HG03442 (cell line): ENCODE measurements at regions not wholly inside any gene's neighbourhood (a gene's known extent, or its start where the extent isn't known, plus 50 kb on each side); places are given as distances from the start of the nearest gene placed in this dataset.
"Not testable (repeated sequence)": the region's sequence is repeated elsewhere in the genome, so short reads cannot be mapped to it uniquely, and the experiment has no call there.

Experiments
- ATAC-seq: cut with Tn5 transposase; IDR thresholded peaks from one replicate; pipeline ENCODE4 v1.9.1; 2021; ENCODE audit warnings: mild to moderate bottlenecking, moderate library complexity; ENCODE audit not compliant: unreplicated experiment

DNA sequence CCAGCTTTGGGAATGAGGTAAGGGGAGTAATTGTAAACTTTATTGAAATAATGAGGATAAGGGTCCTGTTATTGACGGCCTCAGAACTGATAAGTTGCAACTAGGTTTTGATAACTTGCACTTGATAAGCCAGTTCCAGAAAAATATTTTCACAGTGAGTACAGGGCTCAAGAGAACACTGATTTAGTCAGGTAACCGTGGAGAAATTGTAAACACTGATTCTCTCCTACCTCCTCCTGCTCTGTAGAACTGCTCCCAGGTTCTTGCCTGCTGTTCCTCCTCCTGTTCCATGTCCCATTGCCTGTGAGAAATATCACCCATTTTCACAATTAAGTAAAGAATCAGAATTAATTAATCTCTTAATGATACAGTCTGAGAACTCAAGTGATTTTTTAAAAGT lies 55.0 kb upstream of the CXXC4 start:
- no peak for ATAC-seq

DNA sequence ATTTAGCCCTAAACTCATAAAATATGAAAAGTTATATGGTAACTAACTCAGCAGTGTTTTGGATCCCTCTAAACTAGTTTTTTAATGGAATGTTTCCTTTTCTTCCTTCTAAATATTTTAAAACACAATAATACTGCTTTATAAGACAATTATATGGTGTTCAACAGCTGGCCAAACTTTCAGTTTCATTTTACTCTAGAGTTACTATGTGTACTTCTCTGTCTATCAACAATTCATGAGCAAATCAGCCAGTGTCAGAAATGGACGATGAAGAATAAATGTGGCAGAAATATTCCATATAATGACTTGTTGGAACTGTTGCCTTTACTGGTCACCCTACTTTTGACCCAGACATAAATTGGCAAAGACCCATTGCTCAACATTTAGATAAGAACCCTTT lies 64.8 kb upstream of the CXXC4 start:
- ATAC-seq, result no peak

DNA sequence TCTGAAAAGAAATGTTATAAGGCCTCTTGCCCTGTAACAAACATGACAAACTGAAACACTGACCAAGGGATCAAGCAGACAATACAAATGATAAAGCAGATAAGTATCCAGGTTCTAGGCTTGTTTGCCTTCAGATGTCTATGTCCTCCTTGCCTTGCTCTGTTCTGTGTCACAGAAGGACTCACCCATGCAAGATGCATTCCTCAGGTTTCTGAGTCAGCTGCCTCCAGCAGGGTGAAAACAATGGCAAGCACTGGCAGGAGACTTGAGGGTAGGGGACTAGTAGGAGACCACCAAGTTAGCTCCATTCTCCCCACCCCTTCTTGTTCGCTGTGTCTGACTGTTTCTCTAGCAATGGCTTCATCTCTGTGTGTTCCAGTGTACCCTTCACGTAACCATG lies 76.6 kb upstream of the CXXC4 start:
- ATAC-seq, result no peak

DNA sequence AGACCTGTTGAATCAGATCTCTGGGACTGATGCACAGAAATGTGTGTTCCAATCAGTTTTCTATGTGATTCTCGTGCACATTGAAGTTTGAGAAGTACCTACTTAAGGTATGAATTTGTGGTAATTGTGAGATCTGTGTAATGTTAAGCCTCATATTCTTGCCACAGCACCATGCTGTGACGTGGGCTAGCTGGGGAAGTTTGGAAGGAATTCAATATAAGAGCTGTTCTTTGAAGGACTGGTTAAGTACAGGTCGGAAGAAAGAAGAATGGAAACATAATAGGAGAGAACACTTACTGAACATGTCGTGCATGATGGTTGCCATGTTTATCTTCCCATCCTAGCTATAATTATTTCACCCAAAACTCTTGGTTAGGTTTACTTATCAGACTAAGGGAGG lies 79.7 kb upstream of the CXXC4 start:
- no peak for ATAC-seq

DNA sequence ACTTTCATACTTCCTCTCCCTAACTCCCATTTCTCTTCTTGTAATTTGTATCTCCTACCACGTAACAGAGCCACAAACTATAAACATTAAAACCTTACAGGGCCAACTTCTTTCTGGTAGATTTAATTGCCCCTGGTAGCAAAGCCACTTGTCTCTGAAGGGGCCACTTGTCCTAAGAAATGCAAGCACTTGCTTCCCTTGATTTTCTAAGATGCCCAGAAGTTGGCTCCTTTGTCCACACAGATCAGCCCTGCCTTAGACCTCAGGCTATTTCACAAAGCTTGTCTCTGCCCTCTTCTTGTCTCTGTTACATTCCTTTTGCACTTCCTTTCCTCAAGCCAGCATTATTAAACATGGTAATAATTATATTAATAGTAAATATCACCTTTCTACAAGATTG lies 80.6 kb upstream of the CXXC4 start:
- no peak for ATAC-seq

DNA sequence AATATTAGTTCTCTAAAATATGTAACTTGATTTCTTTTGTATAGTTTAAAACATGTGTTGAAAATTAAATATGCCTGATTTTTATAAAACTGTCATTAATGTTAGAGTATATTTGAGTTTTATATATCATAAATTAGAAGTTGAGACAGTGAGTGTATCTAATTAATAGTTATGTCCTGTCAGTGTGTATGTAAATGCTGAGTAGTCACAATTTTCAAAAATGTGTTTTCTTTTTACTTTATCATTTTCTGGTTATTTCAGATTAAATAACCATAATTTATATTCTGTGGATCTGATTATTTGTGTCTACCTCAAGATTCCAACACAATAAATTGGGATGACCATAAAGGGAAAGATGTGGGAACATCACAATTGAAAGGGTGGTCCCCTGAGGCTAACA lies 82.7 kb upstream of the CXXC4 start:
- no peak for ATAC-seq

DNA sequence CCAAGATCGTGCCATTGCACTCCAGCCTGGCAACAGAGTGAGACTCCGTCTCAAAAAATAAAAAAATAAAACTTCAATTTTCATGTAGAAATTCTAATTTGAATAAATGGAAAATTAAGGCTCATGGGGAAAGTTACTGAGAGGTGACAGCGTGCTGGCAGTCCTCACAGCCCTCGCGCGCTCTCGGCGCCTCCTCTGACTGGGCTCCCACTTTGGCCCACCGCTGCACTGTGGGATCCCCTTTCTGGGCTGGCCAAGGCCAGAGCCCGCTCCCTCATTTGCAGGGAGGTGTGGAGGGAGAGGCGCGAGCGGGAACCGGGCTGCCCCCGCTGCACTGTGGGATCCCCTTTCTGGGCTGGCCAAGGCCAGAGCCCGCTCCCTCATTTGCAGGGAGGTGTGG lies 86.8 kb upstream of the CXXC4 start:
- ATAC-seq, result not testable (repeated sequence)

DNA sequence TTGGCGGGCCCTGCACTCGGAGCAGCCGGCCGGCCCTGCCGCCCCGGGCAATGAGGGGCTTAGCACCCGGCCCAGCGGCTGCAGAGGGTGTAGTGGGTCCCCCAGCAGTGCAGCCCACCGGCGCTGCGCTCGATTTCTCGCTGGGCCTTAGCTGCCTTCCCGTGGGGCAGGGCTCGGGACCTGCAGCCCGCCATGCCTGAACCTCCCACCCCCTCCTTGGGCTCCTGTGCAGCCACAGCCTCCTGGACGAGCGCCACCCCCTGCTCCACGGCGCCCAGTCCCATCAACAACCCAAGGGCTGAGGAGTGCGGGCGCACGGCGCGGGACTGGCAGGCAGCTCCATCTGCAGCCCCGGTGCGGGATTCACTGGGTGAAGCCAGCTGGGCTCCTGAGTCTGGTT lies 87.4 kb upstream of the CXXC4 start:
- not testable (repeated sequence) for ATAC-seq

DNA sequence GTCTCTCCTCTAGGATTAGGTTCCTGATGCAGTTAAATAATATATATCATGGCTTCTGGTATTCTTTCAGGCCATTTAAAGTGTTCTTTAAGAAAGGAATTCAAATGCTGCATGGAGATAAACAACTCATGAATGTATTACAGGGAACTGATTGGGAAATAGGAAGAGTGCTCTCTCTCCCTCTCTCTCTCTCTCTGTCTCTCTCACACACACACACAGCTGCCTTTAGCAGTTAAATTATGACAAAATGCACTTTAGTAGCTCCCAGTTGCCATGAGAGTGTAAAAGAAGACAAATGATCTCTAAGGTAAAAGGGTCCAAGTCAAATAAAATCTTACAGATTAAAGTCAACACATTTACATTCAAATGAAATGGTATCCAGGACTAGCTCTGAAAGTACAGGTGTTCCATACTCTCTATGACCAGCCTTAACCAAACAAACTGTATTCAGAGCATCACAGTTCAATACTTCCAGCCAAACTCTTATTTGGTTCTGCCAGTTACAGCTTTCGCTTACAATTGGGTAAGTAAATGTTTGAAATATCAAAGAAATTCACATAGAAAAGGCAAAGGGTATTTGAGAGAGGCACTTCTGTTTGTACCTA lies 94.7 kb upstream of the CXXC4 start:
- no peak for ATAC-seq

DNA sequence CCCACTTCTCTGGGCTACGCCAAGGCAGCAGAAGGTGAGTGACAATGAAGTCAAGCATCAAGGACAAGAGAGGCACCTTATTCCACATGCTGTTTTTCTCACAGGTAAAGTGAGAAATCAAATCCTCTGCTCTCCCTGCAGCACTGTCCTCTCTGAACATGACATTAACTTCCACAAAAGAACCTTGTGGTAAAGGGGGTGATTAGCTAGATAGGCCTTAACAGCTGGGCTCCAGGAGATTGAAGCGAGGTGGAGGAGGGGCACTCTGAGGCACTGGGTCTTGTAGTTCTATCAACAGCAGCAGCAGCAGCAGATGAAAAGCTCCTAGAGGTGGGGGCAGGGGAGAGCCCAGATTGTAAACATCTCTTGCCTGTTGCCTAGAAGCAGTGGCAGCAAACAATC lies 96.8 kb upstream of the CXXC4 start:
- ATAC-seq, result no peak

DNA sequence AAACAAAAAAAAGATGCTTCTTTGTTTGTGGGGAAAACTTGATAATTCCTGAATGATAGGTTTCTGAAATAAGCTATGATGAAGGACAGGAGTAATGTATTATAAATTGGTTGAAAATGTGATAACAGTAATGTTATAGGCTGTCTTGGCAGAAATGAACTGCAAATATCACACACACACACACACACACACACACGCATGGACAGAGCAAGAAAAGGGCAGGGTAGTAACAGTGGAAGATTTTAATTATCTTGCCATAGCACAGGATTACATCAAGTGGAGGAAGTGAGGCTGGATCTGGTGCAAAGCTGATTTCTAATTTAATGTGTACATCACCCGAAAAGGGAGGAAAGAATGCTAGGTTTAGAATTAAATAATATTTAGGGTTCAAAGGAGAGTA lies 97.5 kb upstream of the CXXC4 start:
- ATAC-seq, result no peak

DNA sequence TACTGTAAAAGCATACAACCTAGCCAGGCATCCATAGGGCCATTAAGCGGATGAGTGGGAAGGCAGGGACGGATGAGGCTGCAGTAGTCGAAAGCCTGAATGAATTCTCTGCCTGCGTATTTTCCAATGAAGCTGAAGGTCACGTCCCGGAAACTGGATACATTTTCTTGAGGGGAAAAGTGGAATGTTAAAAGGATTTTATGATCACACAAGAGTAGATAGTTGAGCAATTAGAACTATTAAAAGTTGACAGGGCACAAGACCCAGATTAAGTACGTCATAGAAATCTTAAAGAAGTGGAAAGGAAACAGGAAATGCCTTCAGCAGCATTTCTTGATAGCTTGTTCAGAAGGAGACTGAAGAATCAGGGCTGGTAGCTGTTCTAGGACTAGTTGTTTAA lies 98.3 kb upstream of the CXXC4 start:
- ATAC-seq, result no peak

DNA sequence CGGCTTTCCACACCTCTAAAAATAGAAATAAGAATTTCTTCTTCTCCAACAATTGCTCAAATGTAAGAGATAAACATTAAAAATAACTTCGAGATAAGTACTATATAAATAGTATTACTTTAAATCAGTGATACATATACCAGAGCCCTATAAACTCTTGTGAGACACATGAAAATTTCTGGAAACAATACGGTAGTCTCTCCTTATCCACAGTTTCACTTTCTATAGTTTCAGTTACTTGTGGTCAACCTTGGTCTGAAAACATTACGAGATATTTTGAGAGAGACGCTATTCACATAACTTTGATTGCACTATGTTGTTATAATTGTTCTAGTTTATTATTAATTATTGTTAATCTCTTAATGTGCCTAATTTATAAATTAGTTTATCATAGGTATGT lies 101.5 kb upstream of the CXXC4 start:
- ATAC-seq, result no peak

DNA sequence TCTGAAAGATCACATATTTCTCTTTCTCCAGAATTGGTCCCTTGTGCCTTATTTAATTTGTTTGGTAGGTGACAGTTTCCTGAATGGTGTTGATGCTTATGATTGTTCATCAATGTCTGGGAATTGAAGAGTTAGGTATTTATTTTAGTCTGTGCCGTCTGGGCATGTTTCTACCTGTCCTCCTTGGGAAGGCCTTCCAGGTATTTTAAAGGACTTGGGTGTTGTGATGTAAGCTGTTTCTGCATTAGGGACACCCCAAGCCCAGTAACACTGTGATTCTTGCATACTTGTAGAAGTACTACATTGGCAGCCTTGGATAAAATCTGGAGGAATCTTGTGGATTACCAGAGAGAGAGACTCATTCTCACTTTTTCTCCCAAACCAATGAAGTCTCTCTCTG lies 120.8 kb upstream of the CXXC4 start:
- ATAC-seq, result no peak

DNA sequence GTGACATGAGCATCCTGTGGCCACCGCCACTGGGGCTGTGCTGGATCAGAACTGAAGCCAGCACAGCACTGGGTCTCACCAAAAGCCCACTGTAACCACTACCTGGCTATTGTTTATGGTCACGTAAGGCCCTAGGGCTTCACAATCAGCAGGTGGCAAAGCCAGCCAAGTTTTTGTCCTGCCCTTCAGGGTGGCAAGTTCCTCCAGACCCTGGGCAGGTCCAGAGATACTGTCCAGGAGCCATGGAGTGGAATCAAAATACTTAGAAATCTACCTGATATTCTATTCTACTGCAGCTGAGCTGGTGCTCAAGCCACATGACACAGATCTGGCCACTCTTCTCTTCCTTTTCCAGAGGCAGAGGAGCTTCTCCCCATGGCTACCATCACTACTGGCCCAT lies 121.2 kb upstream of the CXXC4 start:
- ATAC-seq, result no peak

DNA sequence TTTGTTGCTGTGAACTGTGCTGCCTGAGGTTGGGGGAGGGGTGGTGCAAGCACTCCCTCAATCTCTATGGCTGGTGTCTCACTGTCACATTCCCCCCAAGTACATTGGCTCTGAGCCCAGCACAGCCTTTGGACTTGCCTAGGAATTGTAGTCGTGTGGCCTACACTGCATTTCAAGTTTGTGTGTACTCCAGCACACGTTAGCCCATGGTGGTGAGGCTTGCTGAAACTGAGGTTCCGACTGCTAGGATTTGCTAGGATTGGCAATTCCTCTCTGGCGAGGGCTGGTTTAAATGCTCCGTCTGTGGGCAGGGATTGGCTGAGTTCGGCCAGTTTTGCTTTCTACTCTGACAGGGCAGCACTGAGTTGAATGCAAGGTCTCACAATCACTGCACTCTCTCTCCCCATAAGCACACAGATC lies 121.7 kb upstream of the CXXC4 start:
- ATAC-seq, result no peak

DNA sequence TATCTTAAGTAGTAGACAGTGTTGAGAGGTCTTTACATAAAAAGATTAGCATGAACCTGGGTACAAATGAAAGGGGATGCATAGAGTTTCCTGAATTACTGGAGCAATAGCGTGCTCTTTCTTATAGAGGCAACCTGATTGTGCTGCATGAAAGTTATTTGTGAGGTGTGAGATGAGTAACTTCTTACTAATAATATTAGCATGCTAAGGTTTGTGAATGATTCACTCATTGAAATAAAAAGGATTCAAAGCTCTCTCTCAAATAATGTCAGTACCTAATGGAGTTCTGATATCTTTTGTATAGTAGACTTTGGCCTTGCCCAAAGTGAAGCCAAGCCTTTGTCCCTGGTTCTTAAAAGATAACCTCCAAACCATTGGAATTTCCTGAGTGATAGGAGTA lies 131.0 kb upstream of the CXXC4 start:
- ATAC-seq, result no peak

DNA sequence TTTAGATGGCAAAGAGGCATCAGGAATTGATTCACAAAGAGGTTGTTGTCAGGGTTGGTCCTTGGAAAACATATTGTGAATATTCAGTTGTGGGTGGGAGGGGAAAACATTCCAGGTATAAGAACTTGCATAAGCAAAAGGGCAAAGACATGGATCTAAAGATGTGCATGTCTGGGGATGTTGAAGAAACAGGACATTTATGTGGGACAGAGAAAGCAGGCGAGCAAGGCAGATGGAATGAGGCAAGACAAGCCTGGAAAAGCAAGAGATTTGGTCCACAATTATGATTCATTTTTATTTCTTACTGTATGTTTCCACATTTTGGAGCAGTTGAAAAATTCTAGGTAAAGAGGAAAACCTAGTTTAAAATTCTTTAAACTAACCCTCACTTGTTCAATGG lies 134.9 kb upstream of the CXXC4 start:
- no peak for ATAC-seq

DNA sequence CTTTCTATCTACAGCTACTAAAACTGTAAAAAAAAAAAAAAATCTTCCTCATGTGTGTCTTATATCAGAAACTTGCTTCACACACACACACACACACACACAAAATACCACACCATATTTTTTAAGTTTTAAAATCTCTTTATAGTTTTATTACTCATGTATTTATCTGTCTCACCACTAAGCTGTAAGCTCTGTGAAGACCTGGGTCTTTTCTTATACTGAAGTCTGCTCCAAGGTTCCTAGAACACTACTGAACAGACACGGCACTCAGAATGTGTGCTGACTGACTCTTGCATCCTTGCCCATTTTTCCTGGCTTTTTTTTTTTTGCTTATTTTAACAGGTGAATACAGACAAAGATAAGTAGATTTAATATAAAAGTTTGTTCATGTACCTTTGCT lies 135.6 kb upstream of the CXXC4 start:
- no peak for ATAC-seq

DNA sequence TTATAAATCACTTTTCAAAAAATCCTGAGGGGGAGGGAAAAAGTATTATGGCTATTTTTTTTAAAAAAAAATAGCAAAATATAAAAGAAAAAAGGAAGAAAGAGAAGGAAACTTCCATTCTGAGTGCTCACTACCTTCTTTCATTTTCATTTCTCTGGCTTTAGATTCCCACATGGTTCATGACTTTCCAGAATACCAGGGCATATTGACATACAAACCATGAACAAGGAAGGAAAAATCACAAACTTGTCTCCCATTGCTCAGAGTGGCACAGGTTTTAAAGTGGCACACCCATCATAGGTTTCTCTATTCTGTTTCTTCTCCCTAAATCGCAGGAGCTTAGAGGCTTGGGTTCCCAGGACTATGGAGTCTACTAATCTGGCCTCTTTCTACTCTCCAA lies 136.3 kb upstream of the CXXC4 start:
- ATAC-seq, result no peak

DNA sequence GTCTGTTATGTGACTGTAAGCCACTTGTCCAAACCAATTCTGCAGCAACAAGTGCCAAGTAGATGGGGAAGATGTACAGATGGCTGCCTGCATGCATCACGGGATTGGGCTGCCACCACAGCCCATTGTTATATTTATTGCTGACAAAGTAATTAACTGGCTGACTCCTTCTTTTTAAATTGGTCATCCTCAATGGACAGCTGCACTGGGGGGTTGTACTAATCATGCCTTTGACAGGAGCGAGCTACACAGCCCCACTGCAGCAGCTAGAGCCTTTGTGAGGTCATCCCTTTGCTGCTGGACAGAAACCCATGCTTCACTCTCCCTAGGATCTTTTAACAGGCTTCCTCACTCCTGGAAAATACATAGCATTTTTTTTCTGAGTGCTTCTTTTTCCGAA lies 146.7 kb upstream of the CXXC4 start:
- no peak for ATAC-seq

DNA sequence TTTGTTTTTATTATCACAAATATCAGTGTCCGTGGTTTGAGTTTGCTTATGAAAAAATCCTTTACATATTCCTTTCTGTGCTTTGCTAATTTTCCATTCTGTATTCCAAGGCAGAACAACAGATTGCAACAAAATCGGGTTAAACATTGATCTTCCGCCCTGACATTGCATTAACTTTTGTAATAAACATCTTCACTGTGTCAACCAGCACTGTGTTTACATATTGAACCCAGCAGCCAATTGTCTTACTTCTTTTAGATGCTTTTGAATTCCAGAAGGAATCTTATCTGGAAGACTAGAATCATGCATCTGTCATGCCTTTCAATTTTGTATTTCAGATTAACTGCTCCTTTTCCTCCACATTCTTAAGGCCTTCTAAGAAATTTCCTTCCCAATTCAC lies 147.8 kb upstream of the CXXC4 start:
- no peak for ATAC-seq

DNA sequence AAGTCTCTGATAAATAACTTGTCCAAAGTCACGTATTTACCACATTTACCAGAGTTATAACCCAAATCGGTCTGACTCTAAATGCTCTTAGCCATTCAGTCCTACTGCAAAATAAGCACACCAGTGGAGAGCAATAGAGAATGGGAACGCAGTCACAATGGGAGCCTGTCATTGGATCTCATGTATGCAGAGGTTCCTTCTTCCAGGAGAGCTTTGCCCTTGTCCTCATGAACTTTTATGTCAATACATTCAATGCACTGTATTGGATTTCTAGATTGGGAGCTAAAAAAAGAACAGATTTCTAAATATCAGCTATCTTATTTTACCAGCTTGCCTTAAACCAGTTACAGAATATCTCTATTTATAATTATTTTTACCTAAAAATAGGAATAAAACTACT lies 149.1 kb upstream of the CXXC4 start:
- ATAC-seq, result no peak

DNA sequence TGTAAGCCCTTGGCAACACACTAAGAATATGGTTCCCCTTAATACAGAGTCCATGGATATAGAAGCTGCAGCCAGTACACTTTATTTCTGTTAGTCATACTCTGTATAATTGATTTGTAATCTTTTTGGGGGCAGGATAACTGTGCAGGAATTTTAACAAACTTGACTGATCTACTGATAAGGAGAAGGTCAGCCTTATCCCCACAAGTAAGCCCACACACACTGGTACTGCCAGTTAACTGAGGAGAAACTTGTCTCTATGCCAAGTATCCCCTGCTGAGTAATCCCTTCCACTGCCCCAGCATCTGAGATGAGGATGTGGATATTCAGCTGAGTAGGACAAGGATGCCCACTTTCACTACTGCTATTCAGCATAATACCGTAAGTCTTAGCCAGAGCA lies 154.9 kb upstream of the CXXC4 start:
- ATAC-seq, result no peak
